IMR-90 (cell line): ENCODE measurements at regions not wholly inside any gene's neighbourhood (a gene's known extent, or its start where the extent isn't known, plus 50 kb on each side); places are given as distances from the start of the nearest gene placed in this dataset.

ENCODE experiments used
- ATAC-seq: fragments of 200-7000 bp; cut with Tn5 transposase; 2 replicates; pipeline ENCODE4 v1.9.1; 2020; ENCODE audit warnings: low read depth, mild to moderate bottlenecking, moderate library complexity
- BruUV-seq: library from RNA; stranded (reverse); fragments of 400-500 nt; replicated peaks from 2 replicates; lab custom pipeline; 2021; lab: Mats Ljungman, UMichigan
- CTCF ChIA-PET: fragments of 300-600 bp; formaldehyde crosslinking; extraction: SDS; loops from one replicate; lab custom pipeline; 2021; ENCODE audit warnings: antibody characterized with exemption; lab: Yijun Ruan, JAX
- POLR2A ChIA-PET: fragments of 300-600 bp; sonication (Branson Sonifier 250); formaldehyde crosslinking; loops from one replicate; lab custom pipeline; 2022; ENCODE audit warnings: antibody characterized with exemption; ENCODE audit not compliant: unreplicated experiment; lab: Charles Lee
- DNase-seq: peaks from one replicate; pipeline ENCODE4 v3.0.0; 2013
- H2AFZ ChIP-seq: replicated peaks from 2 replicates; pipeline ENCODE3; 2013; ENCODE audit warnings: low read length, mild to moderate bottlenecking; ENCODE audit not compliant: poor library complexity
- H2AK5ac ChIP-seq: 2 replicates; pipeline ENCODE4 v1.6.1; 2013; ENCODE audit warnings: low read depth, low read length, inconsistent platforms
- H2AK9ac ChIP-seq: replicated peaks from 2 replicates; pipeline ENCODE3; 2013; ENCODE audit warnings: mild to moderate bottlenecking, low read depth, low read length, moderate library complexity; ENCODE audit not compliant: poor library complexity
- H2BK120ac ChIP-seq: 2 replicates; pipeline ENCODE4 v1.6.1; 2013; ENCODE audit warnings: low read depth, low read length, inconsistent platforms
- H2BK15ac ChIP-seq: 3 replicates; pipeline ENCODE4 v1.6.1; 2013; ENCODE audit warnings: low read depth, low read length, inconsistent platforms
- H2BK20ac ChIP-seq: 2 replicates; pipeline ENCODE4 v1.6.1; 2013; ENCODE audit warnings: low read depth, mild to moderate bottlenecking, inconsistent platforms, low read length, moderate library complexity
- H2BK5ac ChIP-seq: 2 replicates; pipeline ENCODE4 v1.6.1; 2013; ENCODE audit warnings: mild to moderate bottlenecking, low read depth, low read length, inconsistent platforms; ENCODE audit not compliant: poor library complexity, severe bottlenecking
- H3K14ac ChIP-seq: replicated peaks from 2 replicates; pipeline ENCODE4 v1.6.1; 2013; ENCODE audit warnings: low read depth, low read length, inconsistent platforms
- H3K18ac ChIP-seq: 2 replicates; pipeline ENCODE4 v1.6.1; 2013; ENCODE audit warnings: low read depth, low read length, control low read depth
- H3K23ac ChIP-seq: 2 replicates; pipeline ENCODE4 v1.6.1; 2013; ENCODE audit warnings: low read depth, low read length, inconsistent platforms
- H3K27ac ChIP-seq: 2 replicates; pipeline ENCODE4 v1.5.1; 2013; ENCODE audit warnings: mild to moderate bottlenecking, control low read depth, low read length; ENCODE audit not compliant: insufficient read depth
- H3K27me3 ChIP-seq: 2 replicates; pipeline ENCODE4 v1.6.1; 2013; ENCODE audit warnings: low read length; ENCODE audit not compliant: control insufficient read depth, insufficient read depth
- H3K36me3 ChIP-seq: 2 replicates; pipeline ENCODE4 v1.6.1; 2013; ENCODE audit warnings: low read length, mixed read lengths; ENCODE audit not compliant: control insufficient read depth, insufficient read depth
- H3K4ac ChIP-seq: 2 replicates; pipeline ENCODE4 v1.6.1; 2013; ENCODE audit warnings: low read depth, low read length, inconsistent platforms
- H3K4me1 ChIP-seq: 2 replicates; pipeline ENCODE4 v1.6.1; 2013; ENCODE audit warnings: low read length, mixed read lengths; ENCODE audit not compliant: control insufficient read depth, insufficient read depth
- H3K4me2 ChIP-seq: 2 replicates; pipeline ENCODE4 v1.6.1; 2013; ENCODE audit warnings: low read depth, mild to moderate bottlenecking, control low read depth, low read length, moderate library complexity
- H3K4me3 ChIP-seq: 2 replicates; pipeline ENCODE4 v1.5.1; 2013; ENCODE audit warnings: low read depth, mild to moderate bottlenecking, control low read depth, low read length, moderate library complexity; ENCODE audit not compliant: insufficient read depth
- H3K56ac ChIP-seq: 2 replicates; pipeline ENCODE4 v1.6.1; 2013; ENCODE audit warnings: low read length, inconsistent platforms; ENCODE audit not compliant: insufficient read depth; ENCODE audit errors: extremely low read depth
- H3K79me1 ChIP-seq, 2 experiments: 2 replicates each; pipeline ENCODE4 v1.6.1; 2013; ENCODE audit warnings: low read length in 2 of 2, inconsistent platforms in 1 of 2, low read depth in 1 of 2
- H3K9ac ChIP-seq: 2 replicates; pipeline ENCODE4 v1.6.1; 2013; ENCODE audit warnings: low read depth, low read length, control low read depth
- H3K9me1 ChIP-seq: 2 replicates; pipeline ENCODE4 v1.6.1; 2013; ENCODE audit warnings: low read length, inconsistent platforms; ENCODE audit not compliant: insufficient read depth
- H3K9me3 ChIP-seq: 2 replicates; pipeline ENCODE4 v1.6.1; 2013; ENCODE audit warnings: low read length; ENCODE audit not compliant: control insufficient read depth, insufficient read depth
- H4K20me1 ChIP-seq: 2 replicates; pipeline ENCODE4 v1.6.1; 2013; ENCODE audit warnings: low read length, inconsistent platforms; ENCODE audit not compliant: insufficient read depth
- H4K5ac ChIP-seq: 2 replicates; pipeline ENCODE4 v1.6.1; 2013; ENCODE audit warnings: mild to moderate bottlenecking, low read depth, low read length, control low read depth
- H4K8ac ChIP-seq, 2 experiments: 2 replicates each; pipeline ENCODE4 v1.6.1; 2013; ENCODE audit warnings: low read depth in 2 of 2, low read length in 2 of 2, control low read depth in 1 of 2, inconsistent platforms in 1 of 2
- H4K91ac ChIP-seq: 2 replicates; pipeline ENCODE4 v1.6.1; 2013; ENCODE audit warnings: low read depth, low read length, inconsistent platforms; ENCODE audit not compliant: insufficient read depth
- CHD1 ChIP-seq: IDR thresholded peaks from 2 replicates; pipeline ENCODE4 v1.6.1; 2012; ENCODE audit warnings: low read depth, low read length, improper control_type of control experiment
- MAFK ChIP-seq: IDR thresholded peaks from 2 replicates; pipeline ENCODE4 v1.6.1; 2012; ENCODE audit warnings: low read depth, low read length, improper control_type of control experiment
- RAD21 ChIP-seq: IDR thresholded peaks from 2 replicates; pipeline ENCODE4 v1.6.1; 2012; ENCODE audit warnings: low read length, improper control_type of control experiment
- WGBS, 2 experiments: methylation state at CpG; one replicate each; pipeline versions ENCODE4 v1.1.5 to v1.1.7; 2013; ENCODE audit warnings: missing lambda C conversion rate in 2 of 2; ENCODE audit not compliant: insufficient read length in 1 of 2; ENCODE audit errors: extremely low coverage in 2 of 2; 5-methylcytosine and 5-hydroxymethylcytosine counted together
- dilution Hi-C: fragments of 300-500 bp; cut with HindIII; formaldehyde crosslinking; loops from one replicate; pipeline ENCODE4 v1.14.3; 2018; ENCODE audit warnings: low sequenced_read_pairs; ENCODE audit not compliant: unreplicated experiment
- in situ Hi-C: fragments of 300-500 bp; cut with MboI; formaldehyde crosslinking; loops from 3 replicates; pipeline ENCODE4 v1.14.3; 2019; ENCODE audit warnings: low sequenced_read_pairs, inconsistent platforms, mixed read lengths
- intact Hi-C: fragments of 100-400 bp; cut with micrococcal nuclease; formaldehyde crosslinking; loops from 2 replicates; pipeline ENCODE4 v1.10.0; 2022
- TF ChIP-seq, protein P1 (sequence below): conservative IDR thresholded peaks from 2 replicates; pipeline ENCODE4 v1.5.1; 2012; ENCODE audit warnings: mild to moderate bottlenecking, low read depth, low read length, improper control_type of control experiment

DNA sequence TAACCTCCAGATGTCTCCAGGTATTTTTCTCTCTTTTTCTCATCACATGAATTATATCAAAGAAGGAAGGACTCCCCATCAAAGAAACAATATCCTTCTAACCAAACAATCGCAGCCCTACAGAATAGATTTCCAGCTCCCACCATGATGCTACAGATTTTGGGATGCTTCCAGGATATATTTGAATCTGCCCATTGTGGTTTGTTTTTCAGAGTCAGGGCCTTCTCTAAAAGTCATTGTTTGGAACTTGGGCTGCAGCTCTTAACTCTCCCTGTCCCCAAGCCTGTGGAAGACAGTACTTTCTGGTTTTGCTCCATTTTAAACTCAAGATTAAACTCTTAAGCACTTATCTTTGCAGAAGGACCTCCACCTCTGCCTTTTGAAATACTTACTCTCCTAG lies 223.2 kb downstream of the PMAIP1 start:
- intact Hi-C loops: no loop called here
- H4K91ac ChIP-seq: no peak overlapping the region
- no peaks in the 10 kb centered on the region for H3K36me3 ChIP-seq
- H3K27ac ChIP-seq: no peak overlapping the region
- no peaks in the 10 kb centered on the region for H3K9me3 ChIP-seq
- BruUV-seq: no TSS peak
- in situ Hi-C loops: no loop called here
- no peak overlapping the region for H4K8ac ChIP-seq
- no peaks in the 10 kb centered on the region for H3K27me3 ChIP-seq
- no CpG with 5 or more reads among the region's 1 CpG for WGBS, 2 experiments
- H2AFZ ChIP-seq: no peak overlapping the region
- POLR2A ChIA-PET: no interaction called here
- H2AK9ac ChIP-seq: no peak overlapping the region
- CTCF ChIA-PET: no interaction called here
- H3K18ac ChIP-seq: no peak overlapping the region
- H2BK120ac ChIP-seq: no peak overlapping the region
- H3K56ac ChIP-seq: no peak overlapping the region
- no peak overlapping the region for H3K4me3 ChIP-seq
- no peak overlapping the region for H2BK5ac ChIP-seq
- no peak overlapping the region for H2BK20ac ChIP-seq
- TF ChIP-seq MAFK: no peak
- TF ChIP-seq, protein P1, sequence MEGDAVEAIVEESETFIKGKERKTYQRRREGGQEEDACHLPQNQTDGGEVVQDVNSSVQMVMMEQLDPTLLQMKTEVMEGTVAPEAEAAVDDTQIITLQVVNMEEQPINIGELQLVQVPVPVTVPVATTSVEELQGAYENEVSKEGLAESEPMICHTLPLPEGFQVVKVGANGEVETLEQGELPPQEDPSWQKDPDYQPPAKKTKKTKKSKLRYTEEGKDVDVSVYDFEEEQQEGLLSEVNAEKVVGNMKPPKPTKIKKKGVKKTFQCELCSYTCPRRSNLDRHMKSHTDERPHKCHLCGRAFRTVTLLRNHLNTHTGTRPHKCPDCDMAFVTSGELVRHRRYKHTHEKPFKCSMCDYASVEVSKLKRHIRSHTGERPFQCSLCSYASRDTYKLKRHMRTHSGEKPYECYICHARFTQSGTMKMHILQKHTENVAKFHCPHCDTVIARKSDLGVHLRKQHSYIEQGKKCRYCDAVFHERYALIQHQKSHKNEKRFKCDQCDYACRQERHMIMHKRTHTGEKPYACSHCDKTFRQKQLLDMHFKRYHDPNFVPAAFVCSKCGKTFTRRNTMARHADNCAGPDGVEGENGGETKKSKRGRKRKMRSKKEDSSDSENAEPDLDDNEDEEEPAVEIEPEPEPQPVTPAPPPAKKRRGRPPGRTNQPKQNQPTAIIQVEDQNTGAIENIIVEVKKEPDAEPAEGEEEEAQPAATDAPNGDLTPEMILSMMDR: no peak
- TF ChIP-seq RAD21: no peak
- TF ChIP-seq CHD1: no peak
- no peak for ATAC-seq
- H4K5ac ChIP-seq: no peak overlapping the region
- H2BK15ac ChIP-seq: no peak overlapping the region
- H3K4me1 ChIP-seq: no peaks in the 10 kb centered on the region
- H4K20me1 ChIP-seq: no peaks in the 10 kb centered on the region
- H3K4ac ChIP-seq: no peak overlapping the region
- no peaks in the 10 kb centered on the region for H3K9me1 ChIP-seq
- H3K4me2 ChIP-seq: no peak overlapping the region
- no peak for DNase-seq
- dilution Hi-C loops: no loop called here
- no peaks in the 10 kb centered on the region for H3K79me1 ChIP-seq
- H3K14ac ChIP-seq: no peak overlapping the region
- H3K9ac ChIP-seq: no peak overlapping the region
- no peak overlapping the region for H3K23ac ChIP-seq
- H2AK5ac ChIP-seq: no peak overlapping the region
